ENCODE measurements at regions not wholly inside any gene's neighbourhood (a gene's known extent, or its start where the extent isn't known, plus 50 kb on each side); places are given as distances from the start of the nearest gene placed in this dataset.
"Not testable (repeated sequence)": the region's sequence is repeated elsewhere in the genome, so short reads cannot be mapped to it uniquely, and the experiment has no call there.

DNA sequence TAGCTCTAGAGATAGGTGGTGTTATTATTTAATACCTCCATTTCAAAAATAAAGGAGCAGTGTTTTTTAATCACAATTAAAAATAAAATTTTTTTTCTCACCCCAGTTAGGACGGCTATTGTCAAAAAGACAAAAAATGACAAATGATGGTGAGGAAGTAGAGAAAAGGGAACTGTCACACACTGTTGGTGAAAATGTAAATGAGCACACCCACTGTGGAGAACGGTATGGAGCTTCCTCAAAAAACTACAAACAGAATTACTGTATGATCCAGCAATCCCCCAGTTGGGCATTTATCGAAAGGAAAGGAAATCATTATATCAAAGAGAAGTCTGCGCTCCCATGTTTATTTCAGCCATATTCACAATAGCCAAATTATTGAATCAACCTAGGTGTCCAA lies 148.7 kb upstream of the NR5A2 start:
- no peak for DNase-seq

DNA sequence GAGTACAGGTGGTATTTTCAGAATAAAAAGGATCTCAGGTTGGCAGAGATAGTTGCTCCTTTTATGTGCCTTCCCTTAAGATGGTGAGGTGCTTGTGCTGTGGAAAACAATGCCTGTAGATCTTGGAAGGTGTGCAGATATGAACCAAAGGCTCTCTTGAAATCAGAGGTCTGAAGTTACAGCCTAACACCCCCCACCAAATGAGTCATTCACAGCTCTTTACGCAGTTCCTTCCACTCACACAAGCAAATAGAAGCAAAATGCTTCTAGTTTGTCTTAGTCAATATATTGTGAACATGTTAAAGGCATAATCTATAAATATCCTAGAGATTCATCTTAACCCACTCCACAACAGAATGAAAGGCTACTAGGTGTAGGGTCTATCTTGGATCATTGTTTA lies 128.9 kb upstream of the NR5A2 start:
- no peak for DNase-seq

DNA sequence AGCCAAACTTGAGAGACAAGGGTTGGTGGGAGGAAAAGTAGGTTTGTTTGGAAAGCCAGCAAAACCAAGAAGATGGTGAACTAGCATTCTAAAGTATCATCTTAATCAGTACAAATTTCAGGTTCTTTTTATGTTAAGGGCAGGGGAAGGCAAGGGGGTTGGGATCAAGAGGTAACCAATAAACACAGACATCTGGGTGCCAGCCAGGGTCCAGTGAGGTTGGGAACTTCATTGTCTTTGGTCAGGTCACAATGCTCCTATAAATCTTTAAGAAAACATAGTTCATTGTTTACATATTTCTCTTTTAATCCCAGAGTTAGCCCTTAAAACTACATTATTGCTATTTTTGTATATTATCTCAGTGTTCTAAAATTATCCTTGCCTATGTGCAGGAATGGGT lies 126.2 kb upstream of the NR5A2 start:
- DNase-seq, result no peak

DNA sequence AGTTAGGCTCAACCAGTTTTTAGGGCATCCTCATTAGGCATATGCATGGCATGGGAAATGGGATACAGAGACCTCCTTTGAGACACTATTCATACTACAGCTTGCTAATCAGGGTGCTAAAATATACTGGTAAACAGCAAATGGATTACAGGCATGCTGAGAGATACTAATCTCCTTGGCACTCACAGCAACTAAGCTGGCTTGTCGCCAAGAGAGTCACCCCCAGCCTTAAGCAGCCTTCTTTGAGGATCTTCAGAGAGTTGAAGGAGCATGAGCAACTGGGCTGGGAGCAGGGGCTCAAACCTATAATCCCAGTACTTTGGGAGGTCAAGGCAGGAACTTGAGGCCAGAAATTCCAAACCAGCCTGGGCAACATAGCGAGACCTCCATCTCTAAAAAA lies 120.1 kb upstream of the NR5A2 start:
- DNase-seq, result no peak

DNA sequence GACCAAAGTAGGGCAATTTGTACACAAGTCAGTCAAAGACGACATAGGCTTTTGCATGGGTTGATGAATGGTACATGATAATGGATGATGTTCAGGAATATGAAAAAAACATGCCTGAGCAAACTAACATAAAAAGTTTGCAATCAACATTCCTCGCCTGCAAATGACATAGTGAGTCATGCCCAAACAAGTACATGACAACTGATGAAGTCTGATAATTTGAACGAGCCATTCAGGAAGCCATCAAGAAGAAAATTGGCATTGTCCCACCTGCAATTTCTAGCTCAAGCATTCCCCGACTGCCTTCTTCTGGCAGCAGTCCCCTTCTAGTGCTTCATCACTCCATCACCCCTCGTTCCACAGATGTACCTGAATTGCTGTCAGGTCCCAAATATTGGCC lies 118.4 kb upstream of the NR5A2 start:
- DNase-seq, result no peak

DNA sequence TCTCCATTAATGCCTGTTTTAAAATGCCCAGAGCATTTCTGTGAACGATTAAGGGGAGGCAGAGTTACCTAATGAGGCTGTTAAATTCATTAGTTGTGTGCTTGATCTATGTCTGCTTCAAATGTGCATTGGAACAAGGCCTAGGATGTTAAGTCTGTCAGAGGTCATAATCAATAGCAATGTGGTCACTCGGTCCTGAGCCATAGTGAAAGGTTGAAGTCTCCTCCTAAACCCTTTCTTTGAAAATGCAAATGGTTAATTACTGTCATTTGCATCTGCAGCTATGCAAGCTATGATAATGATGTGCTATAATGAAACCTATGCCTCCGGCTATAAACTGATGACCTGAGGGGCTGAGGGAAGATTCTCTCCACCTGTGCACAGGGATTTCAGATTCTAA lies 114.2 kb upstream of the NR5A2 start:
- peak; percentile 53 for DNase-seq

DNA sequence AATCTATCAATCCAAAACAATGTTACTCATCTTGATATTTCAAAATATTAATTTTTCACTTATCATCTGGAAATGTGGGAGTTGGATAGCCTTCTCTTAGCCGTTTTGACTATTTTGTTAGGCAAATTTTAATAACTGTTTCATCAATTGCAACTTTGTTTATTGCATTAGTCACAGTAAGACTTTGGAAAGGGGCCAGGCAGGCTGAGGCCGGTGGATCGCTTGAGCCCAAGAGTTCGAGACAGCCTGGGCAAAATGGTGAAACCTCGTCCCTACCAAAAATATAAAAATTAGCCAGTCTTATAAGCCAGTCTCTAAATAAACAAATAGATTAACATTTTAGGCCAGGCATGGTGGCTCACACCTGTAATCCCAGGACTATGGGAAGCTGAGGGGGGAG lies 113.0 kb upstream of the NR5A2 start:
- no peak for DNase-seq

DNA sequence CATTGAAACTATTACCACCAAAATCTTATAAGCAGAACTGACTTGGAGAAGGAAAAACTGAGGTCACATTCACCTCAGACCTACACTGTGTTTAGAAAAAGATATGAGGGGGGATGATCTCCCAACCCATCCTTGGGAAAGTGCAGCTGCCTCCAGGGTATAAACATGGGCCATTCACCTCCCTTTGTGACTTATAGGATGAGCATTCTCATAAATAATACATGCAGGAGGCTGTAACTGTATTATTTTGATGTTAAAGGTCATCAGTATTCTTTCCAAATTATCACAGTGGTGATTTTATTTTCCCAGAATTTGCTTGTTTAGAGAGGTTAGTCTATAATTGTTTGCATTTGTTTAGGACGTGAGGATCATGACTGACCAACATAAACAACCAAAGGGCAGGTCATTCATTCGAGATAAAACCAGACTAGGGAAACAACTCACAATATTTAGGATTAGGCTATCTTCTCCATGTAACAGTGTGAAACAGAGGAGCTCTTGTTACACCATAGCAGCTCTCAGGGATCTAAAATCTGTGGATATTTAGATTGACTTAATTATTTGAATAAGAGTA lies 109.2 kb upstream of the NR5A2 start:
- DNase-seq, result no peak

DNA sequence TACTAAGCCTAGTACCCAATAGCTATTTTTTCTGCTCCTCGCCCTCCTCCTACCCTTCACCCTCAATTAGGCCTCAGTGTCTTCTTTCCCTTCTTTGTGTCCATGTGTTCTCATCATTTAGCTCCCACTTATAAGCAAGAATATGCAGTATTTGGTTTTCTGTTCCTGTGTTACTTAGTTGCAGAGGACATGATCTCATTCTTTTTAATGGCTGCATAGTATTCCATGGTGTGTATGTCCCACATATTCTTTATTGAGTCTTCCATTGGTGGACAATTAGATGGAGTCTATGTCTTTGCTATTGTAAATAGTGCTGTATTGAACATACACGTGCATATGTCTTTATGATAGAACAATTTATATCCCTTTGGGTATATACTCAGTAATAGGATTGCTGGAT lies 106.9 kb upstream of the NR5A2 start:
- DNase-seq, result no peak

DNA sequence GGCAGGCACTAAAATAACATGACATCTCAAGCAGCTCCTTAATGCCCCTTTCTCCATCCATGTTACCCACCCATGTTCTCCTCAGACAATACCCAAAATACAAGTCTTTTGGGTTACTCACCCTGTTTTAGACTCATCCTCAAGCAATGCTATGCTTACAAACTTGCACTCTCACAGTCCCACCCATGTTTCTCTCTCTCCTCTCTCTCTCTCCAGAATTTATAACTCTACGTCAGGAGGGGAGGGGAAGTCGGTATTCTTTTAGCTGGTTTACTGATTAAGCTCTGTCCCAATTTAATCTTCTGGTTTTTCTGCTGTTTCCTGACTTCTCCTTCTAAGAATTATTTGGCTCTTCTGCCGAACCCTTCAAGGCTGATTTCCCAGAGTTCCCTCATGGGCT lies 98.0 kb upstream of the NR5A2 start:
- no peak for DNase-seq

DNA sequence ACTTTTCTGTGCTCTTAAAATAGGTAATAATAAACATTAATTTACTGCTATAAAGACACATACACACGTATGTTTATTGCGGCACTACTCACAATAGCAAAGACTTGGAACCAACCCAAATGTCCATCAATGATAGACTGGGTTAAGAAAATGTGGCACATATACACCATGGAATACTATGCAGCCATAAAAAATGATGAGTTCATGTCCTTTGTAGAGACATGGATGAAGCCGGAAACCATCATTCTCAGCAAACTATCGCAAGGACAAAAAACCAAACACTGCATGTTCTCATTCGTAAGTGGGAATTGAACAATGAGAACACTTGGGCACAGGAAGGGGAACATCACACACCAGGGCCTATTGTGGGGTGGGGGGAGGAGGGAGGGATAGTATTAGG lies 97.4 kb upstream of the NR5A2 start:
- not testable (repeated sequence) for DNase-seq

DNA sequence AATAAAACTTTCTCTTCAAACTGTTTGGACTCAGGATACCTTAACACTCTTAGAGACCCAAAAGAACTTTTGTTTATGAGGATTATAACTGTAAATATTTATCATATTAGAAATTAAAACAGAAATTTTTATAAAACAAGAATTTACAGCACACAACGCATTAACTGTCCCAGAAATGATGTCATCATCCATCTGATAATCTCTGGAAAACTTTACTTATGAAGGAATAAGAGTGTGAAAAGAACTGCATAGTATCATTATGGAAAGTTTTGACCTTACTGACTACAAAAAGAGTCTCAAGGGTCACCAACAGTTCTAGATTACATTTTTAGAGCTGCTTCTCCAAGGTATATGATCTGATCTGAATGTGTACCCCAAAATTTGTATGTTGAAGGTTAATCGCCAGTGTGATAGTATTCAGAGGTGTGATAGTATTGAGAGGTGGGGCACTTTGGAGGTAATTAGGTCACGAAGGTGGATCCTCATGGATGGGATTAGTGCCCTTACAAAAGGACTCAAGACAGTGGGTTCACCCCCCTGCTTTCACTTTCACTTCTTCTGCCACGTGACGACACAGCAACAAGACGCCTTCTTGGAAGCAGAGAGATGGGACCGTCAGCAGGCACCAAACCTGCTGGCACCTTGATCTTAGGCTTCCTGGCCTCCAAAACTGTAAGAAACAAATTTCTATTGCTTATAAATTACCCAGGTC lies 95.7 kb upstream of the NR5A2 start:
- no peak for DNase-seq

DNA sequence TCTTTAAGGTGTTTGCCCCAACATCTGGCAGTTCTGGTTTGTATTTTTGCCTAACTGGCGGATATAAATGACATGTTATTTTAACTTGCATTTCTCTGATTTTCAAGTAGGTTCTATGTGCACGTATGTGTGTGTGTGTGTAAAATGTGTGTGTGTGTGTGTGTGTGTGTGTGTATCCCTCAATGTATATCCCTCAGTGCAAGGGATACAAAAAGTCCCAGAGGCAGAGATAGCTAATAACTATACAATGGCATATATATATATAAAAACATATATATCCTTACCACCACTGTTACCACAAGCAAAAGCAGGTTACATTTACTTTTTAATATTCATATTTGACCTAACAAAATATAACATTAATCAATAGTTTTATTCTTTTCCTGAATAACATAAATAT lies 95.0 kb upstream of the NR5A2 start:
- no peak for DNase-seq

DNA sequence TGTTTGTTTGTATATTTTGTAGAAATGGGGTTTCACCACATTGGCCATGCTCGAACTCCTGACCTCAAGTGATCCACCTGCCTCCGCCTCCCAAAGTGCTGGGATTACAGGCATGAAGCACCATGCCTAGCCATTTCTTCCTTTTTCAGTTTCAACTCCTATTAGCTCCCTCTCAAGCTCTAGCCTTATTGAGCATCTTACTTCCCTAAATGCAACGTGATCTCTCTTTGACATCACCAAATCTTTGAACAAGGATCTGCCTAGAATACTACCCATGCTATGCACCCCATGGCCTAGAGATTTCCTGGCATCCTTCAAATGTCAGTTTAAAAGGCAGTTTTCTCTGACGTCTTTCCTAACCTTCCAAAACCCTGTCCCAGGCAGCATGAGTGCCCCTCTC lies 91.1 kb upstream of the NR5A2 start:
- DNase-seq, result no peak

DNA sequence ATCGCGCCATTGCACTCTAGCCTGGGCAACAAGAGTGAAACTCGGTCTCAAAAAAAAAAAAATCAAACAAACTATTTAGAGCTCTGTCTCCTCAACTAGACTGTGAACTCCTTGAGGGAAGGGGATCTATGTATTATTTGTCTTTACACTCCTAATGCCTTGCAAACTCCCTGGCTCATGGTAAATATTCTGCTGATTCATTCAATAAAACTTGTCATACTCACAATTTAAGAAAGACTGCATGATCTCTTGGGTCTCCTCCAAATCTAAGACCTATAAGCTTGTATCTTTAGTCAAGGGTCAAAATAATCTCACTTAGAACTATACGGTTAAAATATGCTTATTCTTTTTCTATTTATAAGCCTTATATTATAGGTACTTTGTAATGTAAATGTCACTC lies 90.3 kb upstream of the NR5A2 start:
- DNase-seq, result no peak

DNA sequence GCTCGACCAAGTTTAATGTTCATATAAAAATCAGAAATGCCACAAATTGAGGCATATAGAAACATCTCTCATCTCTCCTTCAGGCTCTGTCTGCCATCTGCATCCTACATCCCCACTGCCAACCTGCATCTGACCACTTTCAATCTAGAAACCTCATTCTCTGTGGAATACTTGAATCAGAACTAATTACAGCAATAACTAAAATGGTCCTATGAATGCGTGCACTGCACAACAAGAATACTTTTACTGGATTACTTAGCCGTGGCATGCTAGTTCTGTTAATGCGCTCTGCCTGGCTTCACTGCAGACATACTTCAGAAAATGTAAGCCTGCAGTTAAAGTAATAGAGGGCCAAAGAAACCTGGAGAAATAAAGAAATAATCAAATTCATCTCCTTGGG lies 89.8 kb upstream of the NR5A2 start:
- DNase-seq, result no peak

DNA sequence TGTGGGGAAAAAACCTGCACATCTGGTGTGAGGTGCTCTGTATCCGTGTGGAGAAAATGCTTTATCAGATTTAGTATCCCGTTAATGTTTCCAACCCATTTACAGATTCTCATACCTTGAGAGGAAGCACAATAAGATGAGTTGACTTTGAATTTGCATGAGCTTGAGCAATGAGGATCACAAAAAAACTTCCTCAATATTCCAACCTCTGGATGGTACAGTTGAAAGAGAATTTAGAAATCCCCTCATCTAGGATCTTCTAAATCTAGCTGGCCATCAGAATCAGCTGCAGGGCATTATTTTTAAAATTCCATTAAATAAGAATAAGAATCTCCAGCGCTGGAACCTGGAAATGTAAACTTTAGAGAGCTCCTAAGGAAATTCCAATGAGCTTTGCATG lies 82.5 kb upstream of the NR5A2 start:
- DNase-seq, result no peak

DNA sequence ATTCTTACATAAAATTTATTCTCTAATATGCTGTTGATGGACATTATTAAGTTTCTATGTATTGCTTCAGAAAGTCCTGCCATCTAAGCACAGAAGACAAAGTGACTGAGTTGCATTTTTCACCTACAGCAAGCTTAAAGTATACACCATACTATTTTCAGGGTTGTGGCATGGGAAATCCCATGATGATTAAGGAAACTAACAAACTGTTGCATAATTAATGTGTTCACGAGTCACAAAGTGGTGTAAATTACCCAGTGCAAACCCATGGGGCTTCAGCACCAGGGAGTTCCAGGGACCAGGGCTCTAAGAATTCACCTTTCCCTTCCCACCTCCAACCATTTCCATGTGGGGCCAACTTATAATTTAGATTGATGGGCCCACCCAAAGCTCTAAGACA lies 81.9 kb upstream of the NR5A2 start:
- no peak for DNase-seq

DNA sequence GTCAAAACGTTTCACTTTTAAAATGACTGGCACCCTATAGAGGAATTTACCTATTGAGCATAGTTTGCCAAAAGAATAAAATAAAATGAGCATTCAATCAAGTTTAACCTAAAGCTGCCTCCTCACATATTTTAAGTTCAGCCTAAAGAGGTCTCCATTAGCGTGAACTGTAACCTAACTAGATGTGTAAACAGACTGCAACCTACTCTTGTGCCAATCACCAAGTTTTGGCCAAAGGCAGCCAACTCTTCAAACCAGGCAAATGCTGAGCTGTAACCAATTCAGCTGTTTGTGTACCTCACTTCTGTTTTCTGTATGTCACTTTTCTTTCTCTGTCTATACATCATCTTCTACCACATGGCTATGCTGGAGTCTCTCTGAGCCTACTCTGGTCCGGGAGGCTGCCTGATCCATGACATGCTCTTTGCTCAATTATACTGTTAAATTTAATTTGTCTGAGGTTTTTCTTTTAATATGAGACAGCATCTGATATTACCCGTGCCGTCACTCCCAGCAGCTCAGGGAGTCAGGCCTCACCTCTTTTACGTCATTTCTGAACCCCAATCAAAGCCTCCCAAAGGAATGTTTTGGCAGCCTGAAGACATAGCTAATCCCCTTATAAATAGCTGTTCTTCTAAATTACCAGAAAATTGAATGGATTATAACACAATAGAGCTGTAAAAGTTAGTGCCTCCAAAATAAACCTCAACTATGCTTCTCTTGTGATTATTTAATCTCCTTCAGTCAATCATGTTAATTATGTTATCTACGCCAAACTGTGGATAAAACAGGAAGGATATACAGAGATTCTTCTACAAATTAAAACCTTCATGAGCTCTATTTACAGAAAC lies 81.0 kb upstream of the NR5A2 start:
- DNase-seq, result no peak

DNA sequence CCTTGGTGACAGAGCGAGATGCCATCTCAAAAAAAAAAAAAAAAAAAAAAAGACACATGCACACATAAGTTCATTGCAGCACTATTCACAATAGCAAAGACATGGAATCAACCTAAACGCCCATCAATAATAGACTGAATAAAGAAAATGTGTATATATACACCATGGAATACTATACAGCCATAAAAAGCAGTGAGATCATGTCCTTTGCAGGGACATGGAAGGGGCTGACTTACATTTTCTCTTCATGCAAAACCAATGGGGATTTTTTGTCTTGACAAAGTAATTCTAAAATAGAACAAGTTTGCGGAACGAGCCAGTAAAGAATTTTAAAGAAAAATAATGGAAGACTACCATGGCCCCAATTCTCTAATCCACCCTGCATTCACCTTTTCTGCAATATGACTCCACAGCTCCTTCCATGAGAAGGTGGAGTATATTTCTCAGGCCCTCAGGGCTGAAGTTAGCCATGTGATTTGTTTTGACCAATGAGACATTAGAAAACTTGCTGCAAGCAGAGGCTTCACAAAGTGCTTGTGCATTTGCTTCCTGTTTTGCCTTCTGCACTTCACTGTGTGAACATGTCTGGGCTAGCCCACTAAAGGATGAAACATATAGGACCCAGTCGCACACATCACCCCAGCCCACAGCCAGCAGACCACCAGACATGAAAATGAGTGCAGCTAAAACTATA lies 78.8 kb upstream of the NR5A2 start:
- no peak for DNase-seq

DNA sequence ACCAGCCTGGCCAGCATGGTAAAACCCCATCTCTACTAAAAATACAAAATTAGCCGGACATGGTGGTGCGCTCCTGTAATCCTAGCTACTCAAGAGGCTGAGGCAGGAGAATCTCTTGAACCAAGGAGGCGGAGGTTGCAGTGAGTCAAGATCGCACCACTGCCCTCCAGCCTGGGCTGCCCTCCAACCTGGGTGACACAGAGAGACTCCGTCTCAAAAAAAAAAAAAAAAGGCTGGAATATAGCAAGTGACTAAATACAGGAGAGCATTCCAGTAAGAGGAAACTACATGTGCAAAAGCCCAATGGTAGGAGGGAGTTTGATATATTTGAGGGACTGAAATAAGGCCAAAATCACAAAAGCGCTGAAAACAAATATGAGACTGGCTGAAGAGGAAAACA lies 76.5 kb upstream of the NR5A2 start:
- DNase-seq, result not testable (repeated sequence)

DNA sequence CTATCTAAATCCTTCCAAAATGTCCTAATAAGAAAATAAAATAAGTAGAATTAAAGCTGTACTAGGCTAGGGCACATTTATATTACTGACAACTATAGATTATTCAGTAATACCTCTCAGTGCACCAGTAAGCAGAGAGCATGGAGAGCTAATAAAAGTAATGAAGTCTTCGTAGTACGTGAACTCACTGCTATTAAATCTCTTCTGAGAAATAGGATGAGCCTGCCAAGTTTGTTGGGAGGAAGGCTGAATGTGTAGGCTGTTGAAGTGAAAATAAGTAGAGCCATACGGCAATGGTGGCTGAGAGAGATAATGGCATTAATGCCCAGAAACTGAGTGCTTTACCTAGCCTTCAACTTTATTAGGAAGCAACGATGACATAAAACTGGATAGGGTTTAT lies 73.9 kb upstream of the NR5A2 start:
- no peak for DNase-seq

DNA sequence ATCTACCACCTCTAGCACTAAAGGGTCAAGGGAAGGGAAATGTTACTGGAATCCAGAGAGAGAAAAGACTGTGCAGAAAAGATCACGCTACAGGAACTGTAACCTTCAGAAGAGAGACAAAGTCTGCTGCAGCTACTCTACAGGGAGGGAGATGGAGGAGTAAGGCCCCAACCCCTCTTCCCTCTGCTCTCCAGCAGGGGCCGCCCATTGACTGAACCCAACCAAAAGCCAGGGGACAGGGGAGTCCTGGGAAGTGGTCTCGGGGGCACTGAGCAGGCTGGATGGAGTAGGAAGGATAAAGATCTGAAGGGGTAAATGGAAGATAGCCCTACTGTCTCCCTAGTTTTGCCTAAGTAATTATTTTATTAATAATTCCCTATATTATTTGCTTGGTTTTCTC lies 72.8 kb upstream of the NR5A2 start:
- DNase-seq, result no peak

DNA sequence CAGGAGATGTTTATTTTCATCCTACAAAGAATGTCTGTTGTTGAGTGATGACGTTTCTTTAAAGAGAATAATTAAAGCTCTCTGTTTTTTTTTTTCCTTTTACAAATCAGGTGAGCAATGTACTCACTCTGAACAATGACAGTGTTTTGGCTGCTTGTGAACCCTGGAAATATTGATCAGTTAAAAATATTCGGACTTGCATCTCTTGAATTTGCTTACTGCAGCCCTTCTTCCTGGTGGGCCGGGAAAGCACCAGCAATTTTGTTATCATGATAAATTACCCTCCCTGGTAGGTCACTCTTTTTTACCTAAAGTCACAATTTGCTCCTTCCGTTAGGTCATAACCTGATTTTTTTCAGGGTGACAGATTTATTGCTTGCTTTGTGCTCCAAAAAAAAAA lies 72.3 kb upstream of the NR5A2 start:
- DNase-seq, result no peak

Data from NCI-H526 treated with DMSO at 0.1 percent for 48 hours (cell line).